Cardiac muscle cell (in vitro differentiated cells and primary cell): ENCODE measurements at regions not wholly inside any gene's neighbourhood (a gene's known extent, or its start where the extent isn't known, plus 50 kb on each side); places are given as distances from the start of the nearest gene placed in this dataset.
A peak's percentile ranks its signal among the peaks of the same experiment; 100 is the strongest.

Experiments used
- DNase-seq, 2 donors: peaks; one replicate each; pipeline versions ENCODE4 v3.0.0 to v3.0.0-alpha.2; 2010 to 2017; ENCODE audit warnings: low read depth in 1 of 2, low spot score in 1 of 2
- H3K27ac ChIP-seq: fragments of 200-600 bp; sonication (generic); 2 replicates; pipeline ENCODE4 v1.5.1; 2016
- H3K27me3 ChIP-seq: fragments of 200-600 bp; sonication (generic); 2 replicates; pipeline ENCODE4 v1.6.0; 2016; ENCODE audit warnings: control low read depth
- H3K36me3 ChIP-seq: fragments of 200-600 bp; sonication (generic); 2 replicates; pipeline ENCODE4 v1.5.1; 2016; ENCODE audit warnings: control low read depth
- H3K4me1 ChIP-seq: fragments of 200-600 bp; sonication (generic); 2 replicates; pipeline ENCODE4 v1.8.1; 2017; ENCODE audit warnings: low read depth, mild to moderate bottlenecking, mixed run types
- H3K4me3 ChIP-seq: fragments of 200-600 bp; sonication (generic); 2 replicates; pipeline ENCODE4 v1.5.1; 2016; ENCODE audit warnings: mild to moderate bottlenecking
- H3K9me3 ChIP-seq: fragments of 200-600 bp; sonication (generic); 2 replicates; pipeline ENCODE4 v1.5.1; 2017; ENCODE audit warnings: low read depth, mild to moderate bottlenecking, control low read depth
- CTCF ChIP-seq: IDR thresholded peaks from 2 replicates; pipeline ENCODE4 v1.5.1; 2012; ENCODE audit warnings: low read depth, mild to moderate bottlenecking, low read length

DNA sequence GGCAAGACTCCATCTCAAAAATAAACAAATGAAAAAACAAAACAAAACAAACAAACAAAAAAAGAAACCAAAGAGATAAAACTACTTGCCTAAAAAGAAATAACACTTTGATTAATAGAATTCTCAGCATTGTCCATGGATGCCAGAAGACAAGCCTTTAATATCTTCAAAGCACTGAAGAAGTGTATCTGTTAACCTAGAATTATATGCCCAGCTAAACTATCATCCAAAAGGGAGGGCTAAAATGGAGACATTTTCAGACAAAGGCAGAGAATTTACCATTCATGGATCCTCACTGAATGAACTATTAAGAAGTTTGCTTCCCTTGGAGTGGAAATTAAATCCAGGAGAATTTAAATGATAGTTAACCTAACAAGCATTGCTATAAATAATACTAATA, 130.1 kb upstream of the SEC14L1 start:
- Histone ChIP-seq H3K4me3 (no peak overlapping the region), H3K27me3 (no peaks in the 10 kb centered on the region), H3K36me3 (no peaks in the 10 kb centered on the region), H3K9me3 (no peaks in the 10 kb centered on the region), H3K27ac (no peak overlapping the region), H3K4me1 (no peaks in the 10 kb centered on the region)
- DNase-seq = no peak
- TF ChIP-seq CTCF = no peak

GRCh38 chr17:77011173-77012011, 129.4 kb upstream of the SEC14L1 start:
- Histone ChIP-seq H3K36me3 (no peaks in the 10 kb centered on the region), H3K27ac (no peak overlapping the region), H3K27me3 (no peaks in the 10 kb centered on the region), H3K9me3 (no peaks in the 10 kb centered on the region), H3K4me1 (no peaks in the 10 kb centered on the region), H3K4me3 (no peak overlapping the region)
- peak; percentile 58 to 70 for DNase-seq
- TF ChIP-seq CTCF = peak; percentile 77

DNA sequence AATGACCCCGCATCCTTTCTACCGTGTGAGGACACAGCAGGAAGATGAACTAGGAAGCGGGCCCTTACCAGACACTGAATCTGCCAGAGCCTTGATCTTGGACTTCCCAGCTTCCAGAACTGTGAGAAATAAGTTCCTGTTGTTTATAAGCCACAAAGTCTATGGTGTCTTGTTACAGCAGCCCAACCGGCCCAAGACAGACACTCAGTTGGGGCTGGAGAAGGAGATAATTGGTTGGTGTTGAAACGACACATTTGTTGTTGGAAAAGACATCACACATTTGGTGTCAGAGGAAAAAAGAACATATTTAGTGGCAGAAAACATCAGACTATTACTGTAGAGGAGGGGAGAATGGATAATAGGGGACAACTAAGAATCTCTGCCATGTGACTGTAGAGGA, 122.3 kb upstream of the SEC14L1 start:
- H3K9me3 ChIP-seq = no peaks in the 10 kb centered on the region
- TF ChIP-seq CTCF = no peak
- H3K27me3 ChIP-seq = no peaks in the 10 kb centered on the region
- no peaks in the 10 kb centered on the region for H3K36me3 ChIP-seq
- H3K27ac ChIP-seq = no peak overlapping the region
- no peak for DNase-seq
- no peak overlapping the region for H3K4me3 ChIP-seq
- no peaks in the 10 kb centered on the region for H3K4me1 ChIP-seq

GRCh38 chr17:77019893-77020379, 120.8 kb upstream of the SEC14L1 start:
- no peak overlapping the region for H3K4me3 ChIP-seq
- TF ChIP-seq CTCF = no peak
- no peaks in the 10 kb centered on the region for H3K4me1 ChIP-seq
- peak in 1 of 2 donors; percentile 27 for DNase-seq
- no peaks in the 10 kb centered on the region for H3K36me3 ChIP-seq
- no peaks in the 10 kb centered on the region for H3K9me3 ChIP-seq
- no peaks in the 10 kb centered on the region for H3K27me3 ChIP-seq
- no peak overlapping the region for H3K27ac ChIP-seq

GRCh38 chr17:77020973-77021372, 119.8 kb upstream of the SEC14L1 start:
- no peak for TF ChIP-seq CTCF
- no peaks in the 10 kb centered on the region for H3K4me1 ChIP-seq
- no peaks in the 10 kb centered on the region for H3K27me3 ChIP-seq

More at GRCh38 chr17:77020973-77021372, 119.8 kb upstream of the SEC14L1 start:
- Histone ChIP-seq H3K4me3 (no peak overlapping the region), H3K9me3 (no peaks in the 10 kb centered on the region), H3K27ac (no peak overlapping the region), H3K36me3 (no peaks in the 10 kb centered on the region)
- no peak for DNase-seq
